HG03457 (cell line): ENCODE measurements at regions not wholly inside any gene's neighbourhood (a gene's known extent, or its start where the extent isn't known, plus 50 kb on each side); places are given as distances from the start of the nearest gene placed in this dataset.
"Not testable (repeated sequence)": the region's sequence is repeated elsewhere in the genome, so short reads cannot be mapped to it uniquely, and the experiment has no call there.

ENCODE experiments used
- ATAC-seq: cut with Tn5 transposase; IDR thresholded peaks from one replicate; pipeline ENCODE4 v1.9.1; 2021; ENCODE audit warnings: moderate number of reproducible peaks; ENCODE audit not compliant: unreplicated experiment

- peak; percentile 15 for ATAC-seq
Observed at GRCh38 chr2:211204456-211204855, 648.1 kb downstream of the CPS1 start.

DNA sequence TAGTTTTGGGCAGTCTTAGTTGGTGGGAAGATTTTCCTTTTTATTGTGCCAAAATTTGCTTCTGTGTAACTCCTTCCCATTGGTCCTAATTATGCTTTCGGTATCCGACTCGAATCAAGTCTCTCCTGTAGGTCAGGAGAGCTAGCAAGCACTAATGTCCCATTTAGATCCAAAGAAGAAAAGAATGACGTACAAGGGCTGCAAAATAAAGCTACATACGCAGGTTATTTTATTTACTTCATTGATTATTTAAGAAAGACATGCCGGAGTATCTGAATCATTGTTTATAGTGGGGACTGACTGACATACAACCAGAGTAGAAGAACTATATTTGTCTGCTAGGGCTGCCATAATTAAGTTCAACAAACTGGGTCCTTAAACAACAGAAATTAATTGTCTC is 648.5 kb downstream of the CPS1 start:
- ATAC-seq = no peak

- ATAC-seq = no peak
Observed at GRCh38 chr2:211205358-211205757, 649.0 kb downstream of the CPS1 start.

DNA sequence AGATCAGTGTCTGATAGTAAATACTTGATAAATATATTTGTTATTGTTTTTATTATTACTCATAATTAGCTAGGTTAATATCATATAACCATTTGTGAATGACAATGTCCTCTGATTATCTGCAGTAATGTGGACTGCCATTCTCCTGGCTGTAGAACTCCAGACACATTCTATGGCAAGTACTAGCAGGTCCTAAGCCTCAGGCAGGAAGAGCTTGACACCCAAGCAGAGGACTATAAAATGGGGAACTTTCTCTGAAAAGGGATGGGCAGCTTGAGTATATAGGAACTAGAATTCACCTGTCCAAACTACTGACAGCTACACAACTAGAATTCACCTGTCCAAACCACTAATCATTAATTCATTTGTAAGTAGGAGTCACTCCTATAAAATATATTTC is 649.4 kb downstream of the CPS1 start:
- no peak for ATAC-seq

DNA sequence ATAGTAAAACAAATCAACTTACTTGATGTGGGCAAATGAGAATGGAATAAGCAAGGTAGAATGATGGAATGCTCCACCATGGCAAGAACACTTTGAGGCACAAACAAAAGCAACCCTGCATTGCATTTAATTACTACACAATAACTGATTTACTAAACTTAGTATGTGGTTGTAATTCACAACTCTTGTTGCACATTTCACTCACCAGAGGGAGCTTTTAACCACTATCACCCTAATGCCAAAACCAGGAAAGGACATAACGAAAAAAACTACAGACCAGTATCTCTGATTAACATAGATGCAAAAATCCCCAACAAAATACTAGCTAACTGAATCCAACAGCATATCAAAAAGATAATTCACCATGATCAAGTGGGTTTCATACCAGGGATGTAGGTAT is 659.8 kb downstream of the CPS1 start:
- ATAC-seq = no peak

- not testable (repeated sequence) for ATAC-seq
Observed at GRCh38 chr2:211219548-211219947, 663.1 kb downstream of the CPS1 start.

DNA sequence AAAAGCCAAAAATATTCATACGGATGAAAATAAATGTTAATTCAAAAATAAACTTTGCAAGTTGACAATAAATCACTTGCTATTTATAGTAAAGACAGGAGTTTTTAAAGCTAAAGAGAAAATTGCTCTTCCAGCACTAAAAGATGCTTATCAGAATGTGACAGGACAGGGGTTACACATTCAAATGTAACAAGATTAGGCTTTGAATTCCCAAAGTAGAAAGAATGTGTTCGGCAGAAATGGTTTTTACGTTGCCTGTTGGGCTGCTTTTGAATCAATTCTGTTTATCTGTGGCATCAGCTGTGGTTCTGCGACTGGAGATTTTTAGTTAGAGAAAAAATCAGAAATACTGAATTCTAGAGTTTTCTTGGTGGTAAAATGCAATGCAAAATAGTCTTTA is 669.4 kb downstream of the CPS1 start:
- no peak for ATAC-seq

DNA sequence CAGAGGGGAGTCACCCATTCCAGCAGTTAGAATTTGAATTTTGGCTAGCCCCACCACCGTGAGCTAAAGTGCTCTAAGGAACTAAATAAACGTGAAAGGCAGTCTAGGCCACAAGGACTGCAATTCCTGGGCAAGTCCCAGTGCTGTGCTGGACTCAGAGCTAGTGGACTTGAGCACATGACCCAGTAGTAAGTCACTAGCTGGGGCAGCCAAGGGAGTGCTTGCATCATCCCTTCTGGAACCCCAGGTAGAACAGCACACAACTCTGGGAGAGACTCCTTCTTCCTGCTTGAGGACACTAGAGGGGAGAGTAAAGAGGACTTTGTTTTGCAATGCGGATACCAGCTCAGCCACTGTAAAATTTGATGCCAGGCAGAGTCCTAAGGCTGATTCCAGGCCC is 672.2 kb downstream of the CPS1 start:
- ATAC-seq = no peak

GRCh38 chr2:211237586-211238275 is 681.3 kb downstream of the CPS1 start:
- ATAC-seq = no peak

DNA sequence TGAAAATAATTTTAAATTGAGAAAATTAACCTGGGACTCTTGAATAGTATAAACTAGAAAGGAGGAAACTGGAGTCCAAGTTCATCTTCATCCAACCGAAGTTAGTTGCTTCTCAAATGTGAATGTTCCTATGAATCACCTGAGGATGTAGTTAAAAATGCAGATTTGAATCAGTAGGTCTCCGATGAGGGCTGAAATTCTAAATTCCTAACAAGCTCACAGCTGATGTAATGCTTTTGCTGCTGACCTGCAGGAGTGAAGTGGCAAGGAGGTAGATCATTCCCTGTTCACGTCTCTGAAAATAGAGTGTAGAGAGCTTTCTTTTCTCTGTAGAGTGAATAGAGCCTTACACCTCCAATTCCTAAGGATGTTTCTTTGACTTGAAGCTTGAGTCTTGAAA is 685.5 kb downstream of the CPS1 start:
- no peak for ATAC-seq

- ATAC-seq = no peak
Observed at GRCh38 chr2:211247751-211248150, 691.4 kb downstream of the CPS1 start.

GRCh38 chr2:211248841-211249240 is 692.4 kb downstream of the CPS1 start:
- ATAC-seq = no peak

DNA sequence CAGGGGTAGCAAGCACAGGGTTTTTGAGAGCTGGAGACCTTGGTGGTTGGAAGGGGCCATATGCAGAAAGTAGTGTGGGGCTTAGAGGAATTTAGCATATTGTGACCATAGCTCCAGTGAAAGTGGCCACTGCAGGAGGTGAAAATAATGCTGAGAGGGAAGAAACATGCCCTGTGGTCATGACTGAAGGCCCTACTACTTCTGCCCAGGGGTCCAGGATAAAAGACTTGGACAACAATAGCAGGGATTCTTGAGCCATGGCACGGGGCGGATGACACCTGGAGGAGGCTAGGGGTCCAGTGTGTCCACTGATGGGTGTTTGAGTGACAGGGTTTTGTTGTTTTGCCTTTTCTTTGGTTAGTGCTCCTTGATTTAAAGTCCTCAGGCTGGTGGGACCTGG is 694.6 kb downstream of the CPS1 start:
- ATAC-seq = no peak

DNA sequence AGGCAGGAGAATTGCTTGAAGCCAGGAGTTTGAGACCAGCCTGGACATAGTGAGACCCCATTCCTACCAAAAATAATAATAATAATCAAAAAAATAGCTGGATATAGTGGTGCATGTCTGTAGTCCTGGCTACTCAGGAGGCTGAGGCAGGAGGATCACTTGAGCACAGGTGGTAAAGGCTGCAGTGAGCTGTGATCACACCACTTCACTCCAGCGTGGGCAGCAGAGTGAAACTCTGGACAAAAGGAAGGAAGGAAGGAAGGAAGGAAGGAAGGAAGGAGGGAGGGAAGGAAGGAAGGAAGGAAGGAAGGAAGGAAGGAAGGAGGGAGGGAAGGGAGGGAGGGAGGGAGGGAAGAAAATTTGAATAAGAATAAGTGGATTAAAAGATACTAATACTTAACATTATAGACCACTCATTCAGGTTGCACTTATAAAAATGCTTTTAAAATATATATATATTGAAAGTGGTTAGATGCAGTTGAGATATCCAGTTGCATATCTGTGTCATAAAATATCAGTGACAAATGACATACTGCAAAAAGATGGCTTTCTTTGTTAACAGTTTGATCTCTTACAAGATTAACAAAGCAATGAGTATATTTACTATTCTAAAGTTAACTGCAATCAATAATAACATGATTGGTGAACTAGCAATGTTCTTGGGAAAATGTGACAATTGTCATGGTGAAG is 702.4 kb downstream of the CPS1 start:
- ATAC-seq = no peak

DNA sequence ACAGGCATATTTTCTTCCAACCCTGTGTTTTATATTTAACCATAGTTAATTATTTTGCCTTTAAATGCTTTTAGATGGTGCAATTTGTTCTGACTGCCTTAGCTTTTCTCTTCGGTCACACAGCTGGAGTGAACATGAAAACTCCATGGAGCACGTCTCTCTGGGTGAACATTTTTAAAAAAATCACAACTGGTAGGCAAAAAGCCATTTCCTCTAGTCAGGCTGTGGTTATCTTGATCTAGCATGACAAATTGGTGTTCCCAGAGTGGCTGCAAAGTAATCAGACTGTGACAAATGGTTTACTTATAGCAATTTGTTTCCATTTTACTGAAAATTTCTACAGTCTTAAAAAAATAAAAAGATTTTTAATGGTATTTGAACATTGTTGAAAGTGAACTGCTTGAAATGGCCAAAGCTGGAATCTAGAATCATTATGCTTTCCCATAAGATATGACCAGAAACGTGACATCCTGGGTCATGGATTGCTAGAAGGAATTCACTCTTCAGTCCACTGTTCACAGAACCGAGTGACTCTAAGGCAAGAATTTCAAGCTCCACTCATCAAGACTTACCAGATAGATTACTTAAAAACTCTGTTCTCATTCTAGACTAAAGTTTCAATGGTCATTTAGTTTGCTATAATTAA is 703.6 kb downstream of the CPS1 start:
- no peak for ATAC-seq

DNA sequence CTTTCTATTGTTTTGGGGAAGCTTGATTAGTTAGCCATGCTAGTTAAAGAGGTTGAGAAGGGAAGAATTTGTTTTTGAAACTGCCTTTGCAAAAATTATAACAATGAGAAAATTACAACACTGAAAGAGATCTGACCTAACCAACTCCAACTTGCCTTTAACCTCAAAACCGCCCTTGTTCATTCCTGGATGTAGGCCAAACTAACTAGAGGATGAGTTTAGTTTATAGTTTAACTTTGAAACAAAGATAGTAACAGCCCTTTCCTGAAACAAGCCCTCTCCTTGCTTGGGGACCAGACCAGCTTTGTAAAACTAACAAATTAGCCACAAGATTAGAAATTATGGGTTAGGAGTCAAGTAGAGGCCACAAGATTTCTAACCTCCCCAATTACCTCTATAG is 713.9 kb downstream of the CPS1 start:
- no peak for ATAC-seq

DNA sequence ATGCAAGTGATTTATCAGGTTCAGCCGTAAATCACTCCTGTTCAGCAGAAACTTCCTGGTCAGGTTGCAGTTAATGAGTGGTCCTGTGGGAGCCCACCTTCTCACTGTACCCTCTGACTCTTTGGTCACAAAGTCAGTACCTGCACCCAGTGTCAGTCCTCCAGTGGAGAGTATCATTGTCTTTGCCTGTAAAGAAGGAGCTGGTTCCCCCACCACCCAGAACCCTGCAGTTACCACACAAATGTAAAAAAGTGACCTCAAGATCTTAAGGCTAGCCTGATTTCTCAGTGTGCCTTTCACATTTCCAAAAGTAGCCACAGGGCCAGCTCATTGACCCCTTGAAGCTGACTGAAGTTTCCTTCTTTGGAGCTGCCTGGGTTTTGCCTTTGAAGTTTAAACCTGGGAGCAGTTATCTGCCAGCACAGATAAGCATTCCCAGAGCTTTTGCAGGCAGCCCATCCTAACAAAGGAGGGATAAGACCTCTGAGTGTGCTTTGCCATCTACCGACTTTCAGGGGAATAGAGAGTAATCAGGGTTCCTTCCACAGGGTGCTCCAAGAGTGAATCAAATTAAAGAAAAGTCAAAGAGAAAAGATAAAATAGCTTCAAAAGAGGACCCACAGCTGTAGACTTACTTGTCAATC is 725.2 kb downstream of the CPS1 start:
- ATAC-seq = no peak

DNA sequence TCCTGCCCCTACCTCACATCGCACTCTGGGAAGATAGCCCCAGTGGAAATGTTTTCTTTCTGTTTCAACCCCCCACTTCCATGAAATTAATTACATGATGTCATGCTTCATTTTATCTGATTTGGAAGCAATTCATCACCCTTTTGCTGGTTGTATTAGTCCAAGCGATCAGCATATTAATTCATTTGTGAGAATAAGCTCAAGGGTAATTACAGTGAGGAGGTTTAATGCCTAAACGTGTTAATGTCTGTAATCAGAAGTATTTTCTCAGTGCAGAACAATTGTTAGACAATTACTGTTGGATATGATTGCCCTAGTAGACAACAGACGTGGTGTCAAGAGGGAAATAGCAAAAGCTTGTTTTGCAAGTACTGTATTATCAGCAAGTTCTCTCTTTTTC is 746.3 kb downstream of the CPS1 start:
- no peak for ATAC-seq

- no peak for ATAC-seq
Observed at GRCh38 chr2:211306929-211307328, 750.5 kb downstream of the CPS1 start.
